GM10266 (cell line): ENCODE measurements at regions not wholly inside any gene's neighbourhood (a gene's known extent, or its start where the extent isn't known, plus 50 kb on each side); places are given as distances from the start of the nearest gene placed in this dataset.
"Not testable (repeated sequence)": the region's sequence is repeated elsewhere in the genome, so short reads cannot be mapped to it uniquely, and the experiment has no call there.

ENCODE experiments used
- DNase-seq: peaks from one replicate; pipeline ENCODE4 v3.0.0; 2012; ENCODE audit errors: extremely low spot score
- TF ChIP-seq, protein P1 (sequence below): IDR thresholded peaks from 2 replicates; pipeline ENCODE4 v1.5.1; 2012; ENCODE audit warnings: mild to moderate bottlenecking, low read depth; ENCODE audit not compliant: control insufficient read depth, insufficient read depth; ENCODE audit errors: missing control alignments

DNA sequence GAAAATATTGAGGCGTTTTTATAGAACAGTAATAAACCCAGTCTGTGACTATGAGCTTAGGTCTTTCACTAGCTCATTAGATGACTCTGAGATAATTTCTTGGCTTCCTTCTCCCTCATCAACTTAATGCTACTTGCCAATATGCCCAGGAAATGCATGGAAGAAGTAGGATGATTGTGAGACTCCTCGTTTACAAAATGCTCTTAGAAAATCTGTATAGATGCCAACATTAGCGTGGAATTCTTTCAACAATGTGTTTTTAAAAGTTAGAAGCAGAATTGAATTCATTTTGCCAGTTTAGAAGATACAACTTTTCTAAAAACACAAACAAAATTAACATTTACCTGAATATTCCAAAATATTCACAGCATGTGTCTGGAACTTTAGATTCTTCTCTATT, 424.6 kb downstream of the BTG1 start:
- TF ChIP-seq, protein P1, sequence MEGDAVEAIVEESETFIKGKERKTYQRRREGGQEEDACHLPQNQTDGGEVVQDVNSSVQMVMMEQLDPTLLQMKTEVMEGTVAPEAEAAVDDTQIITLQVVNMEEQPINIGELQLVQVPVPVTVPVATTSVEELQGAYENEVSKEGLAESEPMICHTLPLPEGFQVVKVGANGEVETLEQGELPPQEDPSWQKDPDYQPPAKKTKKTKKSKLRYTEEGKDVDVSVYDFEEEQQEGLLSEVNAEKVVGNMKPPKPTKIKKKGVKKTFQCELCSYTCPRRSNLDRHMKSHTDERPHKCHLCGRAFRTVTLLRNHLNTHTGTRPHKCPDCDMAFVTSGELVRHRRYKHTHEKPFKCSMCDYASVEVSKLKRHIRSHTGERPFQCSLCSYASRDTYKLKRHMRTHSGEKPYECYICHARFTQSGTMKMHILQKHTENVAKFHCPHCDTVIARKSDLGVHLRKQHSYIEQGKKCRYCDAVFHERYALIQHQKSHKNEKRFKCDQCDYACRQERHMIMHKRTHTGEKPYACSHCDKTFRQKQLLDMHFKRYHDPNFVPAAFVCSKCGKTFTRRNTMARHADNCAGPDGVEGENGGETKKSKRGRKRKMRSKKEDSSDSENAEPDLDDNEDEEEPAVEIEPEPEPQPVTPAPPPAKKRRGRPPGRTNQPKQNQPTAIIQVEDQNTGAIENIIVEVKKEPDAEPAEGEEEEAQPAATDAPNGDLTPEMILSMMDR, result no peak
- DNase-seq, result no peak

GRCh38 chr12:91718326-91718725, 427.3 kb downstream of the BTG1 start:
- no peak for DNase-seq

GRCh38 chr12:91717804-91718203, 427.8 kb downstream of the BTG1 start:
- TF ChIP-seq, protein P1, result no peak
- no peak for DNase-seq

More at GRCh38 chr12:91718326-91718725, 427.3 kb downstream of the BTG1 start:
- TF ChIP-seq, protein P1, result no peak

DNA sequence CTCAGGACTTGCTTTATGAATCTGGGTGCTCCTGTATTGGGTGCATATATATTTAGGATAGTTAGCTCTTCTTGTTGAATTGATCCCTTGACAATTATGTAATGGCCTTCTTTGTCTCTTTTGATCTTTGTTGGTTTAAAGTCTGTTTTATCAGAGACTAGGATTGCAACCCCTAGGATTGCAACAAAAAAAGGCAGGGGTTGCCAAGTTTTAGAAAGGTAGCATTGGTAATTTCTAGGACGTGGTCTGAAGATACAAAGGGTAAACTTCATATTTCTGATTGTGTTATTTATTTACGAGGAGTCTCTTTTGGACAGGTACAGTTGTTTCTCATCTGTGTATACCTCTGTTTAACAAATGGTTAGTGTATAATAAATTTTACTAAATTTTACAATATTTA, 433.7 kb downstream of the BTG1 start:
- not testable (repeated sequence) for DNase-seq

DNA sequence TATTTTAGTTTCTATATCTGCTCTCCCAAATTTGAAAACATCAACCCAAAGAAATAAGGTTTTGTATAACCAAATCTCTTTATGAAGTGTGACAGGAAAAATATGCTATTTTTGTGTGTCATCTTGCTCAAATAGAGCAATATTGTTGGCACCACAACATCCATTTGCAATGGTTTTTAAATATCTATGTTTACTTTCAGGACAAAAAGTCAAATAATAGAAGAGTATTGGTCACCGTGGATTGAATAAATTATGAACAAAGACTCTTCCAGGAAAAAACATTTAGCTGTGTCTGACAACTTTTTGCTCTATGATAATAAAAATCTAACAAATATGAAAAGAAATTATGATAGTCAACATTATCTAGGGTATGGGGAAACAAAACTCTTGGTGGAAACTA, 439.2 kb downstream of the BTG1 start:
- TF ChIP-seq, protein P1, result no peak
- no peak for DNase-seq

- TF ChIP-seq, protein P1, result no peak
- DNase-seq, result no peak
Observed at GRCh38 chr12:91704446-91704845, 441.2 kb downstream of the BTG1 start.

DNA sequence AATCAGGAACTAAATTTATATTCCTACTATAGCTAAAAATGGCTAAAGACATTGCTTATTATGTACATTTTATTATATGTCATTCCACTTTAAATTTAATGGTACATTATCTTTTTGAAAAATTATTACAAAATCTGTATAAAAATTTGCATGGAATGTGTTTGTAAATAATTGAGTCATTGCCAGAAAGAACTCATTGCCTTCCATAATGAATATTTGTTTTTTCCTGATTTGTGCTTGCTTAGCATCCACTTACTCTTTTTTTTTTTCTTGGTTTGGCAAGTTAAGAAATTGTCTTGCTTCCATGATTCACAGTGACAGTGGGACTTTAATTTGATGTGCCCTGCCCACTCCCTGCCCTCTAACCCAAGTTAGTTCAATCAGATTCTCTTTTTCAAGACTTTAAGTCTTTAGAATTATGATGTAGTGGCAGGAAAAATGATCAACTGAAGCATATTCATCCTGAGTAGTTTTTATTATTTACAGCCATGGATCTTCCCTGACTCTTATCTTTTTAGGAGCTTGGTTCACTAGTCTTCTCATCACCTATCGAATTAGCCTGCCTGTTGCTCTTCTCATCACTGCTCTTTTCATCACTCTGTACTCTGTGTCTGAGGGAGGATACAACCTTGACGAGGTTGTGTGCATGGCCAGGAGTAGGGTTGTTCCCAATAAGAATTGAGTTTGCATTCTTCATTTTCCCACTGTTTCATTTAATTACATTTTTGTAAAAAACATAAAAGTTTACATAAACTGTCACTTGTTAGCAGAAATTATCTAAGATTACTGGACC, 442.0 kb downstream of the BTG1 start:
- TF ChIP-seq, protein P1, result no peak
- DNase-seq, result no peak

DNA sequence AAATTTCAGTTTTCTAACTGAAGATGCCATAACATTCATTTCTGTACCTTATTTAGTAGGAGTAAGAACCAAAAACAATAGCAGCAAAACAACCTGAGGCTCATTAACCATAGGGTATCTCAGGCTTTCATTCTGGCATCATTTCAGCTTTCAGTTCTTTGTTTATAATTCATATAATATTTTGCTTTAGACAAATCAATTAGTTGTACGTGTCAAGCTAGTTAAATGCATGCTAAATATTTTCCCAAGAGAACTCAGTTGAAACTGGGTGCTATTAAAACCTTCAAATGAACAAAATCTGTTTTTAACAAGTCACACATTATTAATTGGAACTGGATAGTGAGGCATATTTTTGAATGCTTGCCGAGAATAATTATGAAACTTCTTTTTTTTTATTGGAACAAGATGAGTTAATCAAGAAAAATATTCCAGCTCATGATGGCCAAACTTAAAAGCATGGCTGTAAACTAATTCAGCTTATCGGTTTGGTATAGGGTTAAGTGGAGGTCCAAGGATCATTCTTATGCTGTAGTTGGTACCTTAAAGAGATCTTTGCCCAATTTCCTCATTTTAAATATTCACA, 442.7 kb downstream of the BTG1 start:
- TF ChIP-seq, protein P1, result no peak
- DNase-seq, result no peak
